Gastrocnemius medialis (tissue), 4 donors: ENCODE measurements at regions not wholly inside any gene's neighbourhood (a gene's known extent, or its start where the extent isn't known, plus 50 kb on each side); places are given as distances from the start of the nearest gene placed in this dataset.

Experiments used
- POLR2A ChIP-seq, 2 donors: fragments of 450-650 bp; IDR thresholded peaks; one replicate each; pipeline ENCODE4 v1.6.1; 2017; ENCODE audit warnings: antibody characterized with exemption in 2 of 2, mild to moderate bottlenecking in 2 of 2, moderate library complexity in 2 of 2
- TF ChIP-seq, protein P1 (sequence below), 5 experiments: fragments of 450-650 bp in 3 of 5; fragments of 200-600 bp in 2 of 5; sonication (generic) in 2 of 5; IDR thresholded peaks in 4 of 5; conservative IDR thresholded peaks in 1 of 5; 1 replicate in 4 of 5; 2 replicates in 1 of 5; pipeline ENCODE4 v1.5.1; 2016 to 2019; ENCODE audit warnings: antibody characterized with exemption in 5 of 5, mild to moderate bottlenecking in 3 of 5, moderate library complexity in 3 of 5

- TF ChIP-seq, protein P1, sequence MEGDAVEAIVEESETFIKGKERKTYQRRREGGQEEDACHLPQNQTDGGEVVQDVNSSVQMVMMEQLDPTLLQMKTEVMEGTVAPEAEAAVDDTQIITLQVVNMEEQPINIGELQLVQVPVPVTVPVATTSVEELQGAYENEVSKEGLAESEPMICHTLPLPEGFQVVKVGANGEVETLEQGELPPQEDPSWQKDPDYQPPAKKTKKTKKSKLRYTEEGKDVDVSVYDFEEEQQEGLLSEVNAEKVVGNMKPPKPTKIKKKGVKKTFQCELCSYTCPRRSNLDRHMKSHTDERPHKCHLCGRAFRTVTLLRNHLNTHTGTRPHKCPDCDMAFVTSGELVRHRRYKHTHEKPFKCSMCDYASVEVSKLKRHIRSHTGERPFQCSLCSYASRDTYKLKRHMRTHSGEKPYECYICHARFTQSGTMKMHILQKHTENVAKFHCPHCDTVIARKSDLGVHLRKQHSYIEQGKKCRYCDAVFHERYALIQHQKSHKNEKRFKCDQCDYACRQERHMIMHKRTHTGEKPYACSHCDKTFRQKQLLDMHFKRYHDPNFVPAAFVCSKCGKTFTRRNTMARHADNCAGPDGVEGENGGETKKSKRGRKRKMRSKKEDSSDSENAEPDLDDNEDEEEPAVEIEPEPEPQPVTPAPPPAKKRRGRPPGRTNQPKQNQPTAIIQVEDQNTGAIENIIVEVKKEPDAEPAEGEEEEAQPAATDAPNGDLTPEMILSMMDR (IDR thresholded peaks at IDR 0.05 in 4 of 5, conservative IDR thresholded peaks at IDR 0.05 in 1 of 5): no peak
- no peak for TF ChIP-seq POLR2A (IDR thresholded peaks at IDR 0.05)
These were observed 331.2 kb downstream of the THBS2 start for GRCh38 chr6:168922436-168922835.
